Activated T-cell treated with anti-CD3 and anti-CD28 coated beads for 4 hours (primary cell): ENCODE measurements at regions not wholly inside any gene's neighbourhood (a gene's known extent, or its start where the extent isn't known, plus 50 kb on each side); places are given as distances from the start of the nearest gene placed in this dataset.
A peak's percentile ranks its signal among the peaks of the same experiment; 100 is the strongest.

Experiments used
- DNase-seq: peaks from one replicate; pipeline ENCODE4 v3.0.0-alpha.2; 2020

- DNase-seq: no peak
Measured at GRCh38 chr6:6843777-6844176, 255.3 kb downstream of the LY86 start.

- no peak for DNase-seq
Measured at GRCh38 chr6:6844530-6844929, 256.0 kb downstream of the LY86 start.

- no peak for DNase-seq
Measured at GRCh38 chr6:6845603-6846002, 257.1 kb downstream of the LY86 start.

GRCh38 chr6:6847591-6847990 is 259.1 kb downstream of the LY86 start:
- no peak for DNase-seq

GRCh38 chr6:6851059-6851948 is 256.5 kb upstream of the RREB1 start:
- DNase-seq: no peak

- DNase-seq: no peak
Measured at GRCh38 chr6:6851949-6852261, 255.9 kb upstream of the RREB1 start.

GRCh38 chr6:6856538-6857523 is 250.9 kb upstream of the RREB1 start:
- DNase-seq: peak; percentile 40

GRCh38 chr6:6857528-6857927 is 250.2 kb upstream of the RREB1 start:
- no peak for DNase-seq

- no peak for DNase-seq
Measured at GRCh38 chr6:6858533-6858982, 249.2 kb upstream of the RREB1 start.

GRCh38 chr6:6859105-6859504 is 248.7 kb upstream of the RREB1 start:
- DNase-seq: no peak

- DNase-seq: no peak
Measured at GRCh38 chr6:6859722-6860121, 248.0 kb upstream of the RREB1 start.

GRCh38 chr6:6860863-6861262 is 246.9 kb upstream of the RREB1 start:
- DNase-seq: no peak

- no peak for DNase-seq
Measured at GRCh38 chr6:6861351-6861894, 246.3 kb upstream of the RREB1 start.

- no peak for DNase-seq
Measured at GRCh38 chr6:6861995-6862394, 245.8 kb upstream of the RREB1 start.

- no peak for DNase-seq
Measured at GRCh38 chr6:6863970-6864639, 243.7 kb upstream of the RREB1 start.

- no peak for DNase-seq
Measured at GRCh38 chr6:6865611-6866010, 242.2 kb upstream of the RREB1 start.

- DNase-seq: no peak
Measured at GRCh38 chr6:6866656-6867403, 240.9 kb upstream of the RREB1 start.

GRCh38 chr6:6867404-6867799 is 240.4 kb upstream of the RREB1 start:
- DNase-seq: no peak

- no peak for DNase-seq
Measured at GRCh38 chr6:6869094-6869493, 238.7 kb upstream of the RREB1 start.

GRCh38 chr6:6870921-6871320 is 236.8 kb upstream of the RREB1 start:
- no peak for DNase-seq

GRCh38 chr6:6872459-6873344 is 235.1 kb upstream of the RREB1 start:
- no peak for DNase-seq
